Embryonic facial prominence (tissue), 1 donor: ENCODE measurements at regions not wholly inside any gene's neighbourhood (a gene's known extent, or its start where the extent isn't known, plus 50 kb on each side); places are given as distances from the start of the nearest gene placed in this dataset.
"Not testable (repeated sequence)": the region's sequence is repeated elsewhere in the genome, so short reads cannot be mapped to it uniquely, and the experiment has no call there.

ENCODE experiments used
- DNase-seq: peaks from one replicate; pipeline ENCODE4 v3.0.0-alpha.2; 2016; ENCODE audit errors: extremely low spot score

GRCh38 chr16:52386694-52387093, 160.2 kb downstream of the TOX3 start:
- no peak for DNase-seq

- no peak for DNase-seq
Measured at GRCh38 chr16:52384378-52384777, 162.6 kb downstream of the TOX3 start.

- no peak for DNase-seq
Measured at GRCh38 chr16:52383640-52384292, 163.2 kb downstream of the TOX3 start.

GRCh38 chr16:52383119-52383518, 163.8 kb downstream of the TOX3 start:
- no peak for DNase-seq

- DNase-seq = no peak
Measured at GRCh38 chr16:52379551-52379950, 167.4 kb downstream of the TOX3 start.

GRCh38 chr16:52376676-52377280, 170.2 kb downstream of the TOX3 start:
- DNase-seq = no peak

- DNase-seq = no peak
Measured at GRCh38 chr16:52372313-52372712, 174.6 kb downstream of the TOX3 start.

- no peak for DNase-seq
Measured at GRCh38 chr16:52368859-52369258, 178.1 kb downstream of the TOX3 start.

GRCh38 chr16:52367821-52368220, 179.1 kb downstream of the TOX3 start:
- no peak for DNase-seq

GRCh38 chr16:52366983-52367382, 180.0 kb downstream of the TOX3 start:
- no peak for DNase-seq

GRCh38 chr16:52364500-52364899, 182.4 kb downstream of the TOX3 start:
- no peak for DNase-seq

- DNase-seq = no peak
Measured at GRCh38 chr16:52363082-52363481, 183.9 kb downstream of the TOX3 start.

GRCh38 chr16:52357711-52358110, 189.2 kb downstream of the TOX3 start:
- no peak for DNase-seq

- DNase-seq = no peak
Measured at GRCh38 chr16:52353249-52353648, 193.7 kb downstream of the TOX3 start.

- no peak for DNase-seq
Measured at GRCh38 chr16:52351451-52351850, 195.5 kb downstream of the TOX3 start.

- DNase-seq = no peak
Measured at GRCh38 chr16:52350031-52350642, 196.8 kb downstream of the TOX3 start.

GRCh38 chr16:52346709-52347108, 200.2 kb downstream of the TOX3 start:
- DNase-seq = no peak

- DNase-seq = not testable (repeated sequence)
Measured at GRCh38 chr16:52333673-52334072, 213.3 kb downstream of the TOX3 start.

GRCh38 chr16:52320930-52321439, 226.0 kb downstream of the TOX3 start:
- DNase-seq = no peak

- no peak for DNase-seq
Measured at GRCh38 chr16:52318302-52319009, 228.5 kb downstream of the TOX3 start.

- no peak for DNase-seq
Measured at GRCh38 chr16:52316241-52316640, 230.7 kb downstream of the TOX3 start.

GRCh38 chr16:52312716-52313115, 234.2 kb downstream of the TOX3 start:
- no peak for DNase-seq
